ENCODE measurements at regions not wholly inside any gene's neighbourhood (a gene's known extent, or its start where the extent isn't known, plus 50 kb on each side); places are given as distances from the start of the nearest gene placed in this dataset.
"Not testable (repeated sequence)": the region's sequence is repeated elsewhere in the genome, so short reads cannot be mapped to it uniquely, and the experiment has no call there.

DNA sequence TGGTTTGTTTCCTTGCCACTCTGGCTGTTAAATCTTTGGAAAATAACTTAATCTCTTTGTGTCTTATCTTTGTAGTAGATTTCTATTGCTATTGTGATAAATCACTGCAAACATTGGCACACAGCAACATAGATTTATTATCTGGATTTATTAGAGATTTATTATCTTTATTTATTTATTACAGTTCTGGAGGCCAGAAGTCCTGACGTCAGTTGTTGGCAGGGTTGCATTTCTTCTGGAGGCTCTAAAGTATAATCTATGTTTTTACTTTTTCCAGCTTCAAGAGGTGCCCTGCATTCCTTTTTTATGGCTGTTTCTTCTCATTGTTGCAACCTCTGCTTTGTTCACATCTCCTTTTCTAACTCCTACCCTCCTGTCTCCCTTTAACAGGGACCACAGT is 542.8 kb downstream of the GRXCR1 start:
- no peak for DNase-seq

DNA sequence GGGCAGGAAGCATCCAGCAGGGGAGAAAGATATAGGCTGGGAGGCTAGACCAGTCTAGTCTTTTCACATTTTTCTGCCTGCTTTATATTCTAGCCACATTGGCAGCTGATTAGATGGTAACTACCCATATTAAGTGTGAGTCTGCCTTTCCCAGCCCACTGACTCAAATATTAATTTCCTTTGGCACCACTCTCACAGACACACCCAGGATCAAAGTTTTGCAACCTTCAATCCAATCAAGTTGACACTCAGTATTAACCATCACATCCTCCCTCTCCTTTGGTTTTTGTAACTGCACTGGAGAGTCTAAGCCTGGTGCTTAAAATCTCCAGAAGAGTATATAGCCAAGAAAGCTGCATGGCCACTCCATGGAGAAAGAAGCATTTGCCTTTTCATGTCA is 560.4 kb downstream of the GRXCR1 start:
- peak in 1 of 5 experiments; percentile 26 for DNase-seq

DNA sequence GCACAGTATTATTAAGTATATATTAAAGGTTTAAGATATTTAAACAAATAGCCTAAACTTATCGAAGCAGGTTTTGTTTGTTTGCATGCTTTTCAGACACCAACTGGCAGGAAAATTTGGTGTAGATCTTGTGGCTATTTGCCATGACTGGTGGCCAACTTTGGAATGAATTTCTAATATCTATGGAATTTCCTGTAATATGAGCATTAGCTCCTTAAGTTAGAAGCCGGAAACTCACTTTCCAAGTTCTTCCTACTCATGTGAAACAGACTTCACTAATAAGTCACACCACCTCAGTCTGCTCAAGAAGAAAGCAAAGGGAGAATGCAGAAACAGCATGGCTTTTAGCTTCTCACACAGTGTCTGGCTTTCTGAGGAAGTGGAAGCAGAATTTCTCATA is 563.9 kb downstream of the GRXCR1 start:
- DNase-seq: no peak

DNA sequence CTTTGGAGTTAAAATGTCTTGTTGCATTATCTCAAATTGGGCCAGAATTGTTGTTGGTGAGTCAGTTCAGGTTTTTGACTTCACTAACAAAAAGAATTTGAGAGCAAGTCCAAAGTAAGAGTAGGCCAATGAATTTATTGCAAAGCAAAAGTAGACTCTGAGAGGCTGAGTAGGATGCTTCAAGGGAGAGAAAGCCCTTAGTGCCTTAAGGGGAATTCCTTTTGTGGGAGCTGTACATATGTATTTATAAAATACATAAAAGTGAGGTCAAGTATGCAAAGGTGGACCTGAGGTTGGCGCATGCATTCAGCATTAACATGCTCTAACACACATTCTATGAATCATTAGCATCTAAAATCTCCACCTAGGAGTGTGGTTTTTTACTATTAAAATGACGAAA is 565.4 kb downstream of the GRXCR1 start:
- DNase-seq: no peak

DNA sequence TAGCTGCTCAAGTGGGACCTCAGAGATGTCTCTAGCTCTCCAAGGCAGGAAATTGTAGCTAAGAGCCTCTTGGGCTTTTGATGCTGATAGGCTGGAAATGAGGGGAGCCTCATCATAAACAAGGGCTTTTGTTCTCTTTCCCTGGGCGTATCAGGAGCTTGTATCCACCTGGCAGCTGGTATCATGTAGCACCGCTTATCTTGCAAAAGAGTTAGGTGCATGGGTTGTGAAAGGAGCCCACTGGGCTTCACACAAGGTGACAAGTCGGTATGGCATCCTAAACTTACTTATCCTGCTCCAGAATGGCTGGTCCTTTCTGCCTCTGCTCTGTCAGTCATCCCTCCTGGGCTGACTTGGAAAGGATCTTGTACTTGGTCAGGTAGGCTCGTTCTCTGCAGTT is 565.8 kb downstream of the GRXCR1 start:
- DNase-seq: no peak

DNA sequence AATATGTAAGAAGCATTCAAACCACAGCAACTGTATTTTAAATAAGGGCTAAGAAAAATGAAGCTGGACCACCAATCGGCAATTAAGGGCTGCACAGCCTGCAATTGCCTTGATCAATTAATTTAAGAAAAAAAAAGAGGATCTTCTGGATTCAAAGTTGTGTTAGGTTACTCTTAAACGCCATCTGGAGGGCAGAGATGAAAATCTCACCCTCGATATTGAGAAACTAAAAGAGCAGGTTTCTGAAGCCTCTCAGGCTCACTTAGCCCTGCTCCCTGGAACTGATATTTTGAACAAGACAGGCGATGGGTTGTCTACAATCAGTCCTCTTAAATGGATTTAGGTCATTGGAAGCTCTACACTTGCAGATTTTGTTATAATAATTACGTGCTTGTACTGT is 579.4 kb downstream of the GRXCR1 start:
- no peak for DNase-seq

DNA sequence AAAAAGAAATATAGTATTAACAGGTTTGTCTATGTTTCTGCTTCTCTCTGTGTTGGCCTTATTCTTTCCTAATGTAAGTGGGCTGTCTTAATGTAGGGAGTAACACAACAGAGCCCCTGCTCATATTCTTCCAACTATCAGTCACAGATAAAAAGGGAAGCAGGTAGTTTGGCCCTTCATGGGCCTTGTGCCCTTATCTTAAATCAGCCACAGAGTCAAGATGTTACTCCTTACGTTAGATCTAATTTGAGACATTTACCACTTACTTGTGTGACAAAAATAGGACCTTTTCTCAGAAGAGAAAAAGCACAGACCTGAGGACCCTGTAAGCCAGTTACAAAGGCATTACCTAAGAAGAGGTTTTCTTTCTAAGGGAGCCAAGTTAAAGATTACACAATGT is 589.0 kb downstream of the GRXCR1 start:
- DNase-seq: no peak

DNA sequence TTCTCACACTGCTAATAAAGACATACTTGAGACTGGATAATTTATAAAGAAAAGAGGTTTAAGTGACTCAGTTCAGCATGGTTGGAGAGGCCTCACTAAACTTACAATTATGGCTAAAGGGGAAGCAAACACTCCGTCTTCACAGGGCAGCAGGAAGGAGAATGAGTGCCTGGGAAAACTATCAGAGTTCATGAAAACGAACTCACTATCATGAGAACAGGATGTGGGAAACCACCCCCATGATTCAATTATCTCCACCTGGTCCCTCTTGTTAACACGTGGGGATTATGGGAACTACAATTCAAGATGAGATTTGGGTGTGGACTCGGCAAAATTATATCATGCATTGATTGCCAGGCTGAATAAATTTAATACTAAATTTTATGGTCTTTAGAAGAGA is 592.7 kb downstream of the GRXCR1 start:
- no peak for DNase-seq

DNA sequence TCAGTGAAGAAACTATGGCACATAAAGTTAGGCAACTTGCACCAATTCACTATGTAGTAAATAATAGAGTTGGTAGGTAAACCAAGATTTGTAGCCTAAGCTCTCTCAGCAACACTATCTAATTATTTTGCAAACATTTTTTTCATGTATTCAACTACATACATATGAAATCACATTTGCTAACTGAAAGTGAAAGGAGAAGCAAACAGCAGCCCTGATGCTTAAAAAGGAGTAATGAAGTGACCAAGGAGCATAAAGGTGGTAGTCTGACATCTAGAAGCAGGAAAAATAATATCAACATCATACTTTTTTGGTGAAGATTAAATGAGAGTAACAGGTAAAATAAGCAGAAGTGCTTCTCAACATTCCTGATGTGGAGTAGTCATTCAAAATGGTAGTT is 603.7 kb downstream of the GRXCR1 start:
- no peak for DNase-seq

DNA sequence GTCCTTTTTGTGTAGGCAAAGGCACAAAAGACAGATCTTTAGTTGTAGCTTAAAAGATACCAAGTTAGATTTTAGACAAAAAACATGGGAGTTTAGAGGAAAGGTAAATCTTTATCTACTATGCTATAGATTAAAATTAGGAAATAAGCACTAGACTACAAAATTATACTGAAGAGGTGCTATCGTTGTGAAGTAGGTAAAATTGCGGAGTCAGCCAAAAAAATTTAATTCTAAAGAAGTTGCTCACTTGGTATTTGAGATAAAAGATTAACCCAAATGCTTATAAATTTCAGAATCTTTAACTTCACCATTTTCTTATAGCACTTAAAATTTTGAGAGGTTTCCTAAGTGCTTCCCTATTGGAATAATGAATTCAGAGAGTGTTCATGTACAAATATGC is 604.1 kb downstream of the GRXCR1 start:
- no peak for DNase-seq

DNA sequence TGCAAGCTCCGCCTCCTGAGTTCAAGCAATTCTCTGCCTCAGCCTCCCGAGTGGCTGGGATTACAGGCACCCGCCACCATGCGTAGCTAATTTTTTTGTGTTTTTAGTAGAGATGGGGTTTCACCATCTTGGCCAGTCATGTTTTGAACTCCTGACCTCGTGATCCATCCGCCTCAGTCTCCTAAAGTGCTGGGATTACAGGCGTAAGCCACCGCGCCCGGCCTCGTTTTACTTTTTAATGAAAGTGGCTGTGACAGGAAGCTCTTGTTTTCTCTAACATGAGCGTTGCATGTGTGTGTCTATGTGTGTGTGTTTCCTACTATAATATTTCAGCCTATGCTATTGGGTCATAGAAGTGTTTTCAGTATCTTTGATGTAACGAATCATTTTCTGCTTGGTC is 613.3 kb downstream of the GRXCR1 start:
- not testable (repeated sequence) for DNase-seq

DNA sequence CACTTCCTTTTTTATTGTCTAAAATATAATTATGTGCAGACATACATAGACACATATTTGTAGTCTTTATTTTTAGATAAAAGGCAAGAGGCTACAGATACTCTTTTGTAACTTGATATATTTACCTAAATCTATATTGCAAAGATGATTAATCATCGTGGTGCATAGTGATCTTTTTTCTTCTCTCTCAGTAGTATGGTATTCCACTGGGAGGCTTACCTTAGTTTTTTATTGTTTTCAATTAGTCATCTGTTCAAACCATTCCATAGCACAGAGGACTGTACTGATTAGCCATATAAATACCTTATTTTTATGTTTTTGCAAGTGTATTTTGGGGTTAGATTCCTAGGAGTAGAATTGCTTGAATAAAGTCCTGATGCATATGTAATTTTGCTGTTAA is 619.7 kb downstream of the GRXCR1 start:
- DNase-seq: no peak

DNA sequence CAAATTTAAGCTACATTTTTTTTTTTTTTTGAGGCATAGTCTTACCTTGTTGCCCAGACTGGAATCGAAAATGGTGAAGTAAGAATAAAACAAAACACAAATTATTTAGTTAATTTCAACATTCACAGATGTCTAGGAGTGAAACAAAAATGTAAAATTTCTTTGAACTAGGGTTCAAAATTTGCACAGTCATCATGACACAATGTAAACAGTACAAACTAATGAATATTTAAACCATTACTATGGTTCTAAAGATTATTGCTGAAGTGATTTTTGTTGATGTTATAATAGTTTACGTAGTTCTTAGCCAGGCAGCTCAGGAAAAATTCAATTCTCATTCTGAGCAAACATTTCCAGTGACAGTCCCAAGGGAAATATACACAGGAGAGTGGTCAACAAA is 633.1 kb downstream of the GRXCR1 start:
- DNase-seq: no peak

DNA sequence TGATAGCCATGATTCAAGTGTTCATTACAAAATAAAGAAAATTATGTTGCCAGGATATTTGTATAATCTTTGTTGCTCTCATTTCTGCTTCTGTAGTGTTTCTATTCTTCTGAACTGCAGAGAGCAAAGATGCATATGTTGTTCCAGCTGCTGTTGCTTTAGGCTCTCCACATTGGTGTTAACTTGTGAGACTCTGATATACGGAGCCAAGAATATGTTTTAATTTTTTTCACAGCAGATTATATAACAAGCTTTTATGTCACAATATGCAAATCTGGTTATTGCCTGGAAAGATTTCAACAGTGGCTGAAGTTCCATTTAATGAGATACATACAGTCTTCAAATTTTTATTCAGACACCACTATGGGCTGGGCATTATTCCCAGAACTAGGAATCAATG is 655.0 kb downstream of the GRXCR1 start:
- DNase-seq: no peak

DNA sequence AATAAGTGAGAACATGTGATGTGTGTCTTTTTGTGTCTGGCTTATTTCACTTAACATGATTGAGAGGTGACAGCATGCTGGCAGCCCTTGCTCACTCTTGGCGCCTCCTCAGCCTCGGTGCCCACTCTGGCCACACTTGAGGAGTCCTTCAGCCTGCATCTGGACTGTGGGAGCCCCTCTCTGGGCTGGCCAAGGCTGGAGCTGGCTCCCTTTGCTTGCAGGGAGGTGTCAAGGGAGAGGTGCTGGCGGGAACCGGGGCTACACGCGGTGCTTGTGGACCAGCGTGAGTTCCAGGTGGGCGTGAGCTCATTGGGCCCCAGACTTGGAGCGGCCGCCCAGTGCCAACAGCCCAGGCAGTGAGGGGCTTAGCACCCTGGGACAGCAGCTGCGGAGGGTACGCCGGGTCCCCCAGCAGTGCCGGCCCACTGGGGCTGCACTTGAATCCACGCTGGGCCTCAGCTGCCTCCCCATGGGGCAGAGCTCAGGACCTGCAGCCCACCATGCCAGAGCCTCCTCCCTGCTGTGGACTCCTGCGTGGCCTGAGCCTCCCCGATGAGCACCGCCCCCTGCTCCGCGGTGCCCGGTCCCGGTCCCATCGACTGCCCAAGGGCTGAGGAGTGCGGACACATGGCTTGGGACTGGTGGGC is 658.6 kb downstream of the GRXCR1 start:
- DNase-seq: no peak

DNA sequence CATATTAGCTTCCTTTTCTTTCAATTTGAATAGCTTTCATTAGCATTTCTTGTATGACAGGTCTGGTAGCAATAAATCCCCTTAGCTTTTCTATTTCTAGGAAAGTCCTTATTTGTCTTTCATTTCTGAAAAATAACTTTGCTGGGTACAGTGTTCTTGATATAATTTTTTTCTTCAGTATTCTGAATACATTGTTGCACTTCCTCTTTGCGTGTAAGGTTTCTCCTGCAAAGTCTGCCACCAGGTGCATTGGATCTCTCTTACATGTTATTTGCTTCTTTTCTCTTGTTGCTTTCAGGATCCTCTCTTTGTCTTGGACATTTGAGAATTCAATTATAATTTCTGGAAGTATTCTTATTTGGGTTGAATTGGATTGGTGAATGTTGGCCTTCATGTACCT is 663.7 kb downstream of the GRXCR1 start:
- DNase-seq: no peak

DNA sequence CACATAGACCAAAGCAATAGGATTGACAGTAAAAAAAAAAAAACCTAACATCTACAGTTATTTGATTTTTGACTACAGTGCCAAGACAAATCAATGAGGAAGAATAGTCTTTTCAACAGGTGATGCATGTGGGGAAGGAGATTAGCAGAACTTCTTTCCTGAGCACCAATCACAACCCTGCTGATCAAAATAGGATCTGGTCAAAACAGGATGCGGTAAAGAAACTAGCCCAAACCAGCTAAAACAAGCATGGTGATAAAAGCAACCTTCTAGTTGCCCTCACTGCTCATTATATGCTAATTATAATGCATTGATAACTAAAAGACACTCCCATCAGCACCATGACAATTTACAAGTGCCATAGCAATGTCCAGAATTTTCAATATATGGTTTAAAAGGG is 667.5 kb downstream of the GRXCR1 start:
- peak in 1 of 5 experiments; percentile 3 for DNase-seq

DNA sequence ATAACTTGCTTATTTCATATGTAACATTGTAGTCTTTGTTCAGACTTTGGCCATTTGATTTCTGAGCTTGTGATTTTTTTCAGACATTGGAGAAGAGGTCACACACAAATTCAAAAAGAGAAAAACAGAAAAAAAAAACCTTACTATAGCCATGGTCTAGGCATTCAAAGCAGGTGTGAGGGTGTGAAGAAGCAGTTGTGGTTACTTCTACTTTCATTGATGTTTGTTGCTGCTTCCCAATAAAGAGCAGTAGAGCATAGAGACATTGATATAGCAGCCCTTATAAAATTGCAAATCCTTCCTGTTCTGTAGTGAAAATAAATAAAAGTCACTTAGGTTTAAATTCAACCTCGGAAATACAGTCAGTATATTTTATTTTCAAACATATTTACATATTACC is 671.6 kb downstream of the GRXCR1 start:
- no peak for DNase-seq

DNA sequence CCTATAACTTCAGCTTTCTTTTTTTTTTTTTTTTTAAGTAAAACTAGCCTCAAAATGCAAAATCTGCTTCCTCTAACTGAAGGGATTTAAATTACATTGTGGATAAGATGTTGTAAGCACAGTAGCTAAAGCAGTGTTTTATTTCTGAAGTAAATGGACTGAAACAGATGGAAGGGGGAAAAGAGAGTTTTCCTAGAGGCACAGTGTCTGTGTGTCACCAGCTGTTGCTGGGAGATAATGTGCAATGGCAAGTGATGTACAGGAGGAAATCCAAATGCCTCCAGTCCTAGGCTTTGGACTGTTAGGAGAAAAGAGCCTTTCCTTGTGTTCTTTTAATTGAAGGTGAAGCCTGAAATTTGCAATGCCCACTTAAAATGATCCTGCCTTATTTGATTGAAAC is 672.1 kb downstream of the GRXCR1 start:
- no peak for DNase-seq

DNA sequence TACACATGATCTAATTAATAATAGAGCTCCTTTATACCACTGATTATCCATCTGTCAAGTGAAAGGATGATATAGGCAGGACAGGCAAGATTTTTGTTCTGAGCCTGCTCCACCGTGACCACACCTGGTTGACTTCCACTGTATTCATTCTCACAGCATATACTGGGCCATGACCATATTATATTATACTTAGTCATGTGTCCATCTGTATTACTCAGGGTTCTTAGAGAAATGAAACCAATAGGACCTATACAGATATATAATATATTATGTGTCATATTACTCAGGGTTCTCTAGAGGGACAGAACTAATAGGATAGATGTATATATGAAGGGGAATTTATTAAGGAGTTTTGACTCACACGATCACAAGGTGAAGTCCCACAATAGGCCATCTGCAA is 675.1 kb downstream of the GRXCR1 start:
- no peak for DNase-seq

DNA sequence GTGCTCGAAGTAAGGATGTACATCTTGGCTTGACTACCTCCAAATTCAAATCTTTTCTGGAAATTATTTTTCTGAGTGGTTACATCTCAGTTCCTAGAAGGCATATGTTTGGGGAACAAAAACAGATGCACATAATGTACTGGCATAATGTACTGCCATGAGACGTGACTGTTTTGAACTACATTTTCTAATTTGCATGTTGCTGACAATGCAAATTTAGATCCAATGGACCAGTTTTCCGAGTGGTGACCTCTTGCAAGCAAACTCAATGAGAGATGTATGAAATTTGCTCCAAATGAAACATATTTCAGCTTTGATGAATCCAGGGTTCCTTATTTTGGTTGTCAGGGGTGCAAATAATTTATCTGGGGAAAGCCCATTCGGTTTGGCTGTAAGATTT is 694.3 kb downstream of the GRXCR1 start:
- no peak for DNase-seq

DNA sequence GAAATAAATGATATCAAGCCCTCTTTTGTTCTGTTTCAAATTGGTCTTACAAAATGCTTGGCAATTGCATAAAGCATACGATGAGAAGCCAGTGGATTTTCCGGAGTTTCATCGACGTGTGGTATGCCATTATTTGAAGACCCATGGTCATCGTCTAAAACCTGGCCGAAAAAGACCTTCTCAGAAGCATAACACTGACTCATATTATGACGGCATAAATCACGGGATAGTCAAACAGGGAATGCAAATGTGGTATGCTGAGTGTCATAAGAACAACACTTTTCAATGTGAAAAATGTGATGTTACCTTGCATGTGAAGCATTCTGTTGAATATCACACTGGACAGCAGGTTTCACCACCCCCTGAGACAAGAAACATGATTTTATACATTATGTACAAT is 695.2 kb downstream of the GRXCR1 start:
- DNase-seq: no peak

DNA sequence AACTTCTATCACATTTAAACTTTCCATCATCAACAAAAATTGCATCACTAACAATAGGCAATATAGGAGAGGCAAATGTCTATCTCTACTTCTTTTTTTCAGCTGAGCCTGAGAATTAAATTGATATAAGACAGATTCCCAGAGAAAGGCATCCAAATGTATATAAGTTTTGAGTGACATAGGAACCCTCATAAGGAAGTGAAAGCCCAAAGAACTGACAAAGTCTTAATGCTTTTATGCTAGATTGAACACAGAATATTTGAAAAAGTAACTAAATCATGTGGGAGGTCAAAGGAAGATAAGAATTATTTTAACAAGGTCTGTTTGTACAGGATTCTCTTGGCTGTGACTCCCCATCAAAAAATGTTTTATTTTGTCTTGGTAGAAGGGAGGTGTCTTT is 714.9 kb downstream of the GRXCR1 start:
- DNase-seq: no peak

DNA sequence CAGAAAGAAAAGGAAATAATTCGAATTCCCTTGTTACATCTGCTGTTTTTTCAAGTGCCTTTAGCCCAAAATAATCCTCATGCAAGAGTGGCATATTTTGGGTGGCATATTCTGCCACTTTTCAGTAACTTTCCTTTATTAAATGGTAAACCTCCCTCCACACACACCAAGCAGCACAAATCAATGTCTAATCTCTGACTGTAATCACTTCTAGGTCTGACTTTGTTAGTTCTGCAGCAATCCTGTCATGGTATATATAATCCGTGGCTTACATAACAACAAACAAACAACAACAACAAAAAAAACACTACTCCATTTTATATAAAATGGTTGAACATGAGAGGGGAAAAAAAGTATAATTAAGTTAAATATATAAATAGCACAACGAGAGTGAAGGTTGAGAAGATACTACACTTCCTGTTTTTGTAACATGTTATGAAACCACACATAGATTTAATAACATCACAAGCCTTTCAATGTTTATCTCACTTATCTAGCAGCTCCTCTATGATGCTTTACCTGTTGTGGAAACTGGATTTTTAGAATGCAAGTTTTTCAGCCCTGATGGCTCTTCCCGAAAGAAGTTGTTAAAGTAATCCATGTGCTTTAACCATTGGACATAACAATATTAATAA is 715.4 kb downstream of the GRXCR1 start:
- DNase-seq: no peak

DNA sequence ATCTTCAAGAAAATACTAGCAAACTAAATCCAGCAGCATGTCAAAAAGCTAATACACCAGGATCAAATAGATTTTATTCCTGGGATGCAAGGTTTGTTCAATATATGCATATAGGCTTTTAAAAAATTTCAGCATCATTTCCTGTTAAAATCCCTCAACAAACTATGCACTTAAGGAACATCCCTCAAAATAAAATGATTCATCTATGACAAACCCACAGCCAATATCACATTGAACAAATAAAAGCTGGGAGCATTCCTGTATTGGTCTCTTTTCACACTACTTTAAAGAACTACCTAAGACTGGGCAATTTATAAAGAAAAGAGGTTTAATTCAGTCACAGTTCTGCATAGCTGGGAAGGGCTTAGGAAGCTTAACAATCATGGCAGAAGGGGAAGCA is 726.7 kb downstream of the GRXCR1 start:
- no peak for DNase-seq

Data from T-helper 2 cell (primary cell).